ENCODE measurements at regions not wholly inside any gene's neighbourhood (a gene's known extent, or its start where the extent isn't known, plus 50 kb on each side); places are given as distances from the start of the nearest gene placed in this dataset.

DNA sequence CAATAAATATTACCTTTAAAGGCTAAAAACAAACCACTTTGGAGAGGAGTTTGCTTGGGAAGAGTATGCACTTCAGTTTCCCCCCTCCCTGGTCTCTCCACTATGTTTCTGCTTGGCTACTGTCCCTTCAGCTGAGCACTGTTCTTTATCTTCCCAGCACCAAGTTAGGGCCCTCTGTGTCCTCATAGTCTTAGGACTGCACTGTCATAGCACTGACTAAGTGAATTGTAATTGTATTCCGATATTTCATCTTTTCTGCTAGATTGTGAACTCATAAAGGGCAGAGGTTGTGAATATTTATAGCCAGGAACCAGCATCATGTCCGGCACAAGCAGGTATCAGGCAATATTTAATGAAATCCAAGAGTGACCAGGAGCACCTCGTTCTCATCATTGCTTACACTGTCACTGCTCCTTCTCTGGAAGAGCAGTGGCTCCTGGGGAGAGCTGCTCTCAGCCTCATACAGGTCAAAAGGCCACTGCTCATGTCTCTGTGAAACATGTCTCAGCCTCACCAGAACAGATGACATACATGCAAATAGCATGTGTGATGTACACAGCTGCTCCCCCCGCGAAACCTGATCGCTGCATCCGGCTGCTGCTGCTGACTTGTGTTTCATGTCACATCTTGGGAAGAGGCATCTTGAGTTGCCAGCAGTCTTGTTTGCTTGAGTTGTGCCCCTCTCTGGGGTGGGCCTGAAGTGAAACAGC is 279.7 kb upstream of the MSX2 start:
- ChIA-PET SMC1A (ENCODE audit: uncharacterized antibody, unreplicated experiment) (interaction anchor here (0.6 to 1.3 kb wide), 3 partner anchors 14 to 1240 kb away, joined by 3 to 4 read pairs (median 3); no protein-coding TSS in a partner anchor), POLR2A (no interaction called here), RAD21 (ENCODE audit: unreplicated experiment) (no interaction called here), CTCF (interaction anchor here (0.6 kb wide), 1 partner anchor 175 kb away, joined by 3 read pairs; no protein-coding TSS in a partner anchor)
- 50% methylated on average over 7 of the region's 7 CpGs for WGBS (ENCODE audit: insufficient coverage, insufficient replicate concordance, low lambda C conversion rate, missing lambda C conversion rate)
- Histone ChIP-seq H2AFZ (ENCODE audit: control insufficient read depth, low read depth, low read length) (no peak overlapping the region), H3K79me2 (ENCODE audit: control insufficient read depth, insufficient read depth, low read length) (no peaks in the 10 kb centered on the region), H3K36me3 (ENCODE audit: control insufficient read depth in 2 of 2, insufficient read depth in 2 of 2, low read length in 1 of 2) (no peaks in the 10 kb centered on the region), H3K9me3 (replicated peaks; ENCODE audit: control insufficient read depth, insufficient read depth, low read length) (no peaks in the 10 kb centered on the region), H3K9ac (ENCODE audit: control insufficient read depth, insufficient read depth, low read length) (no peak overlapping the region), H3K27ac (ENCODE audit: control insufficient read depth, insufficient read depth) (no peak overlapping the region), H3K4me1 (ENCODE audit: control insufficient read depth, insufficient read depth, low read length) (no peaks in the 10 kb centered on the region), H3K27me3 (replicated peaks in 1 of 2; ENCODE audit: control insufficient read depth in 2 of 2, insufficient read depth in 2 of 2, low read length in 1 of 2) (no peaks in the 10 kb centered on the region), H4K20me1 (ENCODE audit: control insufficient read depth, insufficient read depth) (no peaks in the 10 kb centered on the region), H3K4me3 (no peak overlapping the region), H3K4me2 (ENCODE audit: control insufficient read depth, insufficient read depth) (no peak overlapping the region)
- FAIRE-seq (no peak), ATAC-seq (no peak), DNase-seq (ENCODE audit: low read depth, low spot score) (no peak)
- intact Hi-C loops (cut with micrococcal nuclease; ENCODE audit: unreplicated experiment): no loop called here
- in situ Hi-C loops (cut with MboI): no loop called here
- no TSS peak for BruUV-seq (replicated peaks)
- TF ChIP-seq ESRRA (IDR thresholded peaks at IDR 0.05; ENCODE audit: low read length) (no peak), ZNF687 (IDR thresholded peaks at IDR 0.05) (no peak), MEF2A (IDR thresholded peaks at IDR 0.05; ENCODE audit: insufficient read depth, low read depth, low read length) (no peak), HCFC1 (IDR thresholded peaks at IDR 0.05; ENCODE audit: low read length) (no peak), JUND (IDR thresholded peaks at IDR 0.05; ENCODE audit: low read depth, low read length) (no peak), LARP7 (IDR thresholded peaks at IDR 0.05) (no peak), RAD21 (IDR thresholded peaks at IDR 0.05; ENCODE audit: insufficient read depth, low read depth, low read length) (no peak)
- TF ChIP-seq, protein P1, sequence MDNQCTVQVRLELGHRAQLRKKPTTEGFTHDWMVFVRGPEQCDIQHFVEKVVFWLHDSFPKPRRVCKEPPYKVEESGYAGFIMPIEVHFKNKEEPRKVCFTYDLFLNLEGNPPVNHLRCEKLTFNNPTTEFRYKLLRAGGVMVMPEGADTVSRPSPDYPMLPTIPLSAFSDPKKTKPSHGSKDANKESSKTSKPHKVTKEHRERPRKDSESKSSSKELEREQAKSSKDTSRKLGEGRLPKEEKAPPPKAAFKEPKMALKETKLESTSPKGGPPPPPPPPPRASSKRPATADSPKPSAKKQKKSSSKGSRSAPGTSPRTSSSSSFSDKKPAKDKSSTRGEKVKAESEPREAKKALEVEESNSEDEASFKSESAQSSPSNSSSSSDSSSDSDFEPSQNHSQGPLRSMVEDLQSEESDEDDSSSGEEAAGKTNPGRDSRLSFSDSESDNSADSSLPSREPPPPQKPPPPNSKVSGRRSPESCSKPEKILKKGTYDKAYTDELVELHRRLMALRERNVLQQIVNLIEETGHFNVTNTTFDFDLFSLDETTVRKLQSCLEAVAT (IDR thresholded peaks at IDR 0.05): no peak
- TF ChIP-seq, protein P2, sequence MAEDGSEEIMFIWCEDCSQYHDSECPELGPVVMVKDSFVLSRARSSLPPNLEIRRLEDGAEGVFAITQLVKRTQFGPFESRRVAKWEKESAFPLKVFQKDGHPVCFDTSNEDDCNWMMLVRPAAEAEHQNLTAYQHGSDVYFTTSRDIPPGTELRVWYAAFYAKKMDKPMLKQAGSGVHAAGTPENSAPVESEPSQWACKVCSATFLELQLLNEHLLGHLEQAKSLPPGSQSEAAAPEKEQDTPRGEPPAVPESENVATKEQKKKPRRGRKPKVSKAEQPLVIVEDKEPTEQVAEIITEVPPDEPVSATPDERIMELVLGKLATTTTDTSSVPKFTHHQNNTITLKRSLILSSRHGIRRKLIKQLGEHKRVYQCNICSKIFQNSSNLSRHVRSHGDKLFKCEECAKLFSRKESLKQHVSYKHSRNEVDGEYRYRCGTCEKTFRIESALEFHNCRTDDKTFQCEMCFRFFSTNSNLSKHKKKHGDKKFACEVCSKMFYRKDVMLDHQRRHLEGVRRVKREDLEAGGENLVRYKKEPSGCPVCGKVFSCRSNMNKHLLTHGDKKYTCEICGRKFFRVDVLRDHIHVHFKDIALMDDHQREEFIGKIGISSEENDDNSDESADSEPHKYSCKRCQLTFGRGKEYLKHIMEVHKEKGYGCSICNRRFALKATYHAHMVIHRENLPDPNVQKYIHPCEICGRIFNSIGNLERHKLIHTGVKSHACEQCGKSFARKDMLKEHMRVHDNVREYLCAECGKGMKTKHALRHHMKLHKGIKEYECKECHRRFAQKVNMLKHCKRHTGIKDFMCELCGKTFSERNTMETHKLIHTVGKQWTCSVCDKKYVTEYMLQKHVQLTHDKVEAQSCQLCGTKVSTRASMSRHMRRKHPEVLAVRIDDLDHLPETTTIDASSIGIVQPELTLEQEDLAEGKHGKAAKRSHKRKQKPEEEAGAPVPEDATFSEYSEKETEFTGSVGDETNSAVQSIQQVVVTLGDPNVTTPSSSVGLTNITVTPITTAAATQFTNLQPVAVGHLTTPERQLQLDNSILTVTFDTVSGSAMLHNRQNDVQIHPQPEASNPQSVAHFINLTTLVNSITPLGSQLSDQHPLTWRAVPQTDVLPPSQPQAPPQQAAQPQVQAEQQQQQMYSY (CRISPR knock-in tag; IDR thresholded peaks at IDR 0.05): no peak
- TF ChIP-seq, protein P3, sequence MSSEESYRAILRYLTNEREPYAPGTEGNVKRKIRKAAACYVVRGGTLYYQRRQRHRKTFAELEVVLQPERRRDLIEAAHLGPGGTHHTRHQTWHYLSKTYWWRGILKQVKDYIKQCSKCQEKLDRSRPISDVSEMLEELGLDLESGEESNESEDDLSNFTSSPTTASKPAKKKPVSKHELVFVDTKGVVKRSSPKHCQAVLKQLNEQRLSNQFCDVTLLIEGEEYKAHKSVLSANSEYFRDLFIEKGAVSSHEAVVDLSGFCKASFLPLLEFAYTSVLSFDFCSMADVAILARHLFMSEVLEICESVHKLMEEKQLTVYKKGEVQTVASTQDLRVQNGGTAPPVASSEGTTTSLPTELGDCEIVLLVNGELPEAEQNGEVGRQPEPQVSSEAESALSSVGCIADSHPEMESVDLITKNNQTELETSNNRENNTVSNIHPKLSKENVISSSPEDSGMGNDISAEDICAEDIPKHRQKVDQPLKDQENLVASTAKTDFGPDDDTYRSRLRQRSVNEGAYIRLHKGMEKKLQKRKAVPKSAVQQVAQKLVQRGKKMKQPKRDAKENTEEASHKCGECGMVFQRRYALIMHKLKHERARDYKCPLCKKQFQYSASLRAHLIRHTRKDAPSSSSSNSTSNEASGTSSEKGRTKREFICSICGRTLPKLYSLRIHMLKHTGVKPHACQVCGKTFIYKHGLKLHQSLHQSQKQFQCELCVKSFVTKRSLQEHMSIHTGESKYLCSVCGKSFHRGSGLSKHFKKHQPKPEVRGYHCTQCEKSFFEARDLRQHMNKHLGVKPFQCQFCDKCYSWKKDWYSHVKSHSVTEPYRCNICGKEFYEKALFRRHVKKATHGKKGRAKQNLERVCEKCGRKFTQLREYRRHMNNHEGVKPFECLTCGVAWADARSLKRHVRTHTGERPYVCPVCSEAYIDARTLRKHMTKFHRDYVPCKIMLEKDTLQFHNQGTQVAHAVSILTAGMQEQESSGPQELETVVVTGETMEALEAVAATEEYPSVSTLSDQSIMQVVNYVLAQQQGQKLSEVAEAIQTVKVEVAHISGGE (CRISPR knock-in tag; IDR thresholded peaks at IDR 0.05): no peak

Measured in GM12878 (cell line).